ENCODE measurements at regions not wholly inside any gene's neighbourhood (a gene's known extent, or its start where the extent isn't known, plus 50 kb on each side); places are given as distances from the start of the nearest gene placed in this dataset.
A peak's percentile ranks its signal among the peaks of the same experiment; 100 is the strongest.

- no peak for DNase-seq (ENCODE audit: low spot score)
Measured at GRCh38 chr21:38956856-38957571, 151.3 kb downstream of the ETS2 start.

- DNase-seq (ENCODE audit: low spot score) = no peak
Measured at GRCh38 chr21:38956521-38956855, 150.8 kb downstream of the ETS2 start.

DNA sequence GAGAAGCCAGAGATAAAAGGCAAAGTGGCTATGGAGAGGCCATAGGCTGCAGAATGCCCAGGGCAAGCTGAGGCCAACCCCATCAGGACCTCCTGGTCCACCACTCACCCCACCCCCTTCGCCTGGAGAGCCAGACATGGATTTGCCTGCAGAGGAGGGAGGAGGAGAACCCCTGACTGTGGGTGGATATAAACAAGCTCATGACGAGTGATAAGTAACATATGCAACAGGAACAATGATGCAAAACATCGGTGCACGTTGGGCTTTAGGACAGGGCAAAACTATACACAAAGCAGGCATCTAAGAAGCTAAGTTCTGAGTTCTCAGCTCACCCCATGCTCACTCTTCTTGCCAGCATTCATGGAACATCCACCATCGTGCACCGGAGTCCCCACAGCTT is 150.3 kb downstream of the ETS2 start:
- no peak for DNase-seq (ENCODE audit: low spot score)

DNA sequence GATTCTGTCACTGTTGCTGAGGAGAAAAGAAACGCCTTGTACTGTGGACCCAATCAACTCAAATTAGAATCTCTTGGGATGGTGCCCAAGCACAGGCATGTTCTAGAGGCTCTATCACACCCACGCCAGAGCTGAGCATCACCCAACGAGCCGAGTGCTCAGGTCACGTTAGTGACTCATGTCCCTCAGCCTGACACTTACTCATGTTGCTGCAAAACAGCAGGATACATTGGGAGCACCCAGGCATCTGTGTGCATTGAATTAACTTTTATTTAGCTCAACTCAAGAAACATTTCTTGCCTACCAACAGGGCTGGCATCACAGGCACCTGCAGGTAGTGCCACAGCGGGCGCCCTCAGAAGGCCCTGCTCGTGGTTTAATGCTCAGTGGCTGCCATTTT is 149.8 kb downstream of the ETS2 start:
- peak; percentile 57 for DNase-seq (ENCODE audit: low spot score)

DNA sequence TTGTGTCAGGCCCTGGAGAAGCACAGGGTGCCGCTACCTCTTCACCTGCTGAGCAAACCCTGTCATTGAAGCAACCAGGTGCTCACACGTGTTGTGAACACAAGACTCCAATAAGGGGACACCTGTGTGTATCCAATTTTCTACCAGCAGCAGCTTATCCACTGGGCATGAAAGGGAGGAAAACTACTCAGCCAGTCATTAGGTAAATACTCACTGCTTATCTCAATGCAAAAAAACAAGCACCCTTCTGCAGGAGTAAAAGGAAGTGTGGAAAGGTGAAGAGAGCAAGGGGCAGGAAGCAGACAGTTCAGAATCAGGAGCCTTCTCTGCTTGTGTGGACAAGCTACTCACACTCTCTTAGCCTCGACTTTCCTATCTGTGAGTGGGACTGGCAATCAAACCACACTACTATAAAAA is 148.9 kb downstream of the ETS2 start:
- DNase-seq (ENCODE audit: low spot score) = no peak

- no peak for DNase-seq (ENCODE audit: low spot score)
Measured at GRCh38 chr21:38953516-38953915, 147.8 kb downstream of the ETS2 start.

- DNase-seq (ENCODE audit: low spot score) = no peak
Measured at GRCh38 chr21:38952890-38953289, 147.2 kb downstream of the ETS2 start.

GRCh38 chr21:38951095-38951730 is 145.5 kb downstream of the ETS2 start:
- DNase-seq (ENCODE audit: low spot score) = no peak

DNA sequence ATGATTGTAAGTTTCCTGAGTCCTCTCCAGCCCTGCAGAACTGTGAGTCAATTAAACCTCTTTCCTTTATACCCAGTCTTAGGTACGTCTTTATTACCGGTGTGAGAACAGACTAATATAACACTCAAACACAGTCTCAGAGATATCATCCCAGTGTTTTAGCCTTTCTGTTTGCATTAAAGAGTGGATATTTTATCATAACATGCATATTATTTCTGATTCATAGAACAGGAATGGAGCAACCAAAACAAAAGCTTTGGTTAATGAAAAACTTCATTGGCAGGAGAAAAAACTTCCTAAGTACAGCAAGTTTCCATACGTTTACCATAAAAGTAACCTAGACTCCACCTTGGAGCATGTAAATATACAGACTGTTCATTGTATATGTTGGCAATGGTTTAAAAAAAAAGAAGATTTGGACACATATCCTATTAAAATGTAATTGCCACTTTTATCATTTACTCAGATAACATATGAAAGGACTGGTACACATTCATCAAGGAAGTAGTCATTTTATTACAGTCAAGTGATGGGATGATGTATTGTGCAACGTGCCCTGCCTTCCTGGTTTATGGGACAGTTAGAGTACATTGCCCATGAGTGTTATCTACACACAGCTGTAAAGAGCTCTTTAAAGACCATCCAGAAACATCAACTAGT is 144.8 kb downstream of the ETS2 start:
- DNase-seq (ENCODE audit: low spot score) = no peak

- DNase-seq (ENCODE audit: low spot score) = no peak
Measured at GRCh38 chr21:38949070-38949380, 143.3 kb downstream of the ETS2 start.

GRCh38 chr21:38948377-38949069 is 142.8 kb downstream of the ETS2 start:
- peak; percentile 48 for DNase-seq (ENCODE audit: low spot score)

- DNase-seq (ENCODE audit: low spot score) = no peak
Measured at GRCh38 chr21:38945545-38946245, 140.0 kb downstream of the ETS2 start.

GRCh38 chr21:38944903-38945302 is 139.2 kb downstream of the ETS2 start:
- no peak for DNase-seq (ENCODE audit: low spot score)

- DNase-seq (ENCODE audit: low spot score) = no peak
Measured at GRCh38 chr21:38944402-38944801, 138.7 kb downstream of the ETS2 start.

DNA sequence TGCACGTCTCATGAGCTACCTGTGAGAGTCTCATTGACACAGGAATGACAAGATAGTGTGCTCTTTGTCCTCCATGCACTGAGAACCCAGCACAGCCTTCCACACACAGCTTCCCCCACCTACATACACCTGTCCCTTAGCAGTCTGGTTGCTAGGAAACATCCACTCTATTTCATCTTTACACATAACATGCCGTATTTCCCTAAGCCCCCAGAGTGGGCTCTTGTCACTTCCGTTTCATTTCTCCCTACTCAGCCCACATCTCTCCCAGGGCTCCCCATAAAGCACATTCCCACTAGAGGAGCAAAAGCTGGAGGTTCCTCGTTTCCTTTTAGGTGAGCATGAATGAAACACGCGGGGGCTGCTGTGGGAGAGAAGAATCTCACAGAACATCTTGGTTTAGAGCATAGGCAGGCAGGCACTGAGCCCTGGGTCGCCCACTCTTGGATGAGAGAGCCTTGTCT is 137.1 kb downstream of the ETS2 start:
- DNase-seq (ENCODE audit: low spot score) = no peak

DNA sequence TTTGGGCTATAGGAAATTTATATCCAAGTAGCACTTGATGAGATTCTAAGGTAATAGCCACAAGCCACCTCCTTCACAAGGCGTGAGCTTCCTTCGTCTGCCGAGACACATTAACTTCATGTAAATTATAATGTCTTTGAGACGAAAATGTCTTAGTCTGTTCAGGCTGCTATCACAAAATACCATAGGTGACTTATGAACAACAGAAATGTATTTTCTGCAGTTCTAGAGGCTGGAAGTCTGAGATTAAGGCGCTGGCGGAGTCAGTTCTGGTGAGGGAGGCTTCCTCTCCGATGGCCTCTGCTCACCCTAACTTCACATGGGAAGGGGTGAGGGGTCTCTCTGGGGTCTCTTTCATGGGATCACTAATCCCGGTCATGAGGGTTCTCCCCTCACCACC is 133.0 kb downstream of the ETS2 start:
- no peak for DNase-seq (ENCODE audit: low spot score)

- DNase-seq (ENCODE audit: low spot score) = peak; percentile 48
Measured at GRCh38 chr21:38938343-38938742, 132.6 kb downstream of the ETS2 start.

GRCh38 chr21:38937844-38938243 is 132.1 kb downstream of the ETS2 start:
- no peak for DNase-seq (ENCODE audit: low spot score)

DNA sequence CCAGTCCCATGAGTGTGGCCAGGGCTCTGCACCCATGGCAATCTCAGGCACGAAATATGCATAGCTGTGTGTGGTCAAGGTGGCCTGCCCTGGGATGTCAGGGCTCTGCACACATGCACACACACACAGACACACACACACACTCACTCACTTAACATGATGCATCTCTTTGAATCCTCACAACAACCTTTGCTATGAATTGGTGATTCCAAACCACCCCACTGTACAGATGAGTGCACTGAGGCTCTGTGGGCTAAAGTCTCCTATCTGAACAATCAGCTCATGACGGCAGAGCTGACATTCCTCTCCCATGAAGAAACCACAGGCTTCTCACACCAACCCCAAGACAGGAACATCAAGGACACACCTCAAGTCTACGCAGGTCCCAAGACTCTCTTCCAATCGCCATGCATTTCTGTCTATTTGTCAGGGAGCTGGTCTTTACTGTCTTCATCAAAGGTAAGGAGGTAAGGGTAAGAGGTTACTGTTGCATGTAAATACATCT is 131.6 kb downstream of the ETS2 start:
- no peak for DNase-seq (ENCODE audit: low spot score)

GRCh38 chr21:38936240-38936639 is 130.5 kb downstream of the ETS2 start:
- DNase-seq (ENCODE audit: low spot score) = no peak

- no peak for DNase-seq (ENCODE audit: low spot score)
Measured at GRCh38 chr21:38933731-38934130, 128.0 kb downstream of the ETS2 start.

DNA sequence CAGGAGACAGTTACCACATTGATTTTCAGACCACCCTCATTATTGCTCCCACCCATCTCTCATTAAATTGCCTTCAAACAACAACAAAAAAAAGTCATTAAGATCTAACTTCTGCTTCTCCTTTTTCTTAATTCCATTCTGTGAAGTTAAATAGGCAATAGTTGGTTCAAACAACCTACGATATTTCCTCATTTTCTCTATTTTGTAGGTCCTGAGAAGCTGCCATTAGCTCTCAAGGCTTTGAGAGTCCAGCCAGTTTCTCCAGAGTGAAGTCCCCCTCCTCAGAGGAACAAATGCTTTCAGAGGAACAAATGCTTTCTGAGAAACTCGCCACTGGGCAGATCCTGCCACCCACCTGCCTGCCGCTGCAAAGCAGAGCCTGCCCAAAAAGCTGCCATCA is 125.6 kb downstream of the ETS2 start:
- no peak for DNase-seq (ENCODE audit: low spot score)
